SK-N-SH treated with all-trans-retinoic acid at 6 μM for 48 hours (cell line): ENCODE measurements at regions not wholly inside any gene's neighbourhood (a gene's known extent, or its start where the extent isn't known, plus 50 kb on each side); places are given as distances from the start of the nearest gene placed in this dataset.

ENCODE experiments used
- ARNTL ChIP-seq: fragments of 450-650 bp; formaldehyde crosslinking; IDR thresholded peaks from 2 replicates; pipeline ENCODE4 v1.5.0; 2020; ENCODE audit warnings: low read depth, mild to moderate bottlenecking, moderate library complexity, borderline replicate concordance
- GLIS3 ChIP-seq: fragments of 250-450 bp; sonication (Bioruptor Pico); IDR thresholded peaks from 2 replicates; pipeline ENCODE4 v1.5.0; 2020; ENCODE audit warnings: mild to moderate bottlenecking, moderate library complexity
- OSR1 ChIP-seq: fragments of 250-450 bp; sonication (Bioruptor Pico); IDR thresholded peaks from 2 replicates; pipeline ENCODE4 v1.8.0; 2022; ENCODE audit warnings: moderate library complexity, mild to moderate bottlenecking, inconsistent platforms
- RARB ChIP-seq: fragments of 250-450 bp; sonication (Bioruptor Pico); IDR thresholded peaks from 2 replicates; pipeline ENCODE4 v1.8.0; 2021; ENCODE audit warnings: mild to moderate bottlenecking, moderate library complexity
- TCF4 ChIP-seq: fragments of 250-450 bp; sonication (Bioruptor Pico); IDR thresholded peaks from 2 replicates; pipeline ENCODE4 v1.8.0; 2021; ENCODE audit warnings: mild to moderate bottlenecking, moderate library complexity, borderline replicate concordance
- TOX ChIP-seq: fragments of 250-450 bp; sonication (Bioruptor Pico); IDR thresholded peaks from 2 replicates; pipeline ENCODE4 v1.8.0; 2021; ENCODE audit warnings: mild to moderate bottlenecking, moderate library complexity, borderline replicate concordance
- ZFP3 ChIP-seq: fragments of 250-450 bp; sonication (Bioruptor Pico); IDR thresholded peaks from 2 replicates; pipeline ENCODE4 v1.5.0; 2020; ENCODE audit warnings: mild to moderate bottlenecking, moderate library complexity
- ZNF565 ChIP-seq: fragments of 450-650 bp; formaldehyde crosslinking; conservative IDR thresholded peaks from 2 replicates; pipeline ENCODE4 v1.5.0; 2020; ENCODE audit warnings: low read depth, mild to moderate bottlenecking, moderate library complexity
- TF ChIP-seq, protein P1 (sequence below): fragments of 250-450 bp; sonication (Bioruptor Pico); IDR thresholded peaks from 2 replicates; pipeline ENCODE4 v1.8.0; 2020; ENCODE audit warnings: mild to moderate bottlenecking, moderate library complexity, borderline replicate concordance
- TF ChIP-seq, protein P2 (sequence below): fragments of 250-450 bp; sonication (Bioruptor Pico); IDR thresholded peaks from 2 replicates; pipeline ENCODE4 v1.5.1; 2020; ENCODE audit warnings: low read depth, mild to moderate bottlenecking, moderate library complexity
- TF ChIP-seq, protein P3 (sequence below): fragments of 250-450 bp; sonication (Bioruptor Pico); IDR thresholded peaks from 2 replicates; pipeline ENCODE4 v1.8.0; 2021; ENCODE audit warnings: low read depth, mild to moderate bottlenecking, moderate library complexity, borderline replicate concordance

DNA sequence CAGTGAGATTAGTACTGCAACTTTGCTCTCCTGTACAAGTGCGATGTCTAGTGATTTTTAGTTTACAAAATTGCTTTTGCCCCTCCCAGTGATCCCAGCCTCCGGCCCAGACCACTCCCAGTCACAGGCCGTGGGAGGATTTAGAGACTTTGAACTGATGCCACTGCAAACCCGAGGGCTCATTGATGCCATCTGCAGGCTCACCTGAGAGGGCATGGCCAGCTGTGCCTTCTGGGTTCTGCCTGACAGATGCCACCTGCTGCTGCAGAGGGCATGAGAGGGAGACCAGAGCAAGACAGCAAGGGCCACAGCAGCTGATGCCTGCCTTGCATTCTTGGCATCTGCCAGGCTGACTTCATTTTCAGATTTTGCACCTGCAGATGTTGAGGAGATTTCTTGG is 593.8 kb downstream of the CDK5RAP2 start:
- TF ChIP-seq, protein P1, sequence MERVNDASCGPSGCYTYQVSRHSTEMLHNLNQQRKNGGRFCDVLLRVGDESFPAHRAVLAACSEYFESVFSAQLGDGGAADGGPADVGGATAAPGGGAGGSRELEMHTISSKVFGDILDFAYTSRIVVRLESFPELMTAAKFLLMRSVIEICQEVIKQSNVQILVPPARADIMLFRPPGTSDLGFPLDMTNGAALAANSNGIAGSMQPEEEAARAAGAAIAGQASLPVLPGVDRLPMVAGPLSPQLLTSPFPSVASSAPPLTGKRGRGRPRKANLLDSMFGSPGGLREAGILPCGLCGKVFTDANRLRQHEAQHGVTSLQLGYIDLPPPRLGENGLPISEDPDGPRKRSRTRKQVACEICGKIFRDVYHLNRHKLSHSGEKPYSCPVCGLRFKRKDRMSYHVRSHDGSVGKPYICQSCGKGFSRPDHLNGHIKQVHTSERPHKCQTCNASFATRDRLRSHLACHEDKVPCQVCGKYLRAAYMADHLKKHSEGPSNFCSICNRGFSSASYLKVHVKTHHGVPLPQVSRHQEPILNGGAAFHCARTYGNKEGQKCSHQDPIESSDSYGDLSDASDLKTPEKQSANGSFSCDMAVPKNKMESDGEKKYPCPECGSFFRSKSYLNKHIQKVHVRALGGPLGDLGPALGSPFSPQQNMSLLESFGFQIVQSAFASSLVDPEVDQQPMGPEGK (CRISPR knock-in tag): no peak
- no peak for TF ChIP-seq ZFP3 (CRISPR knock-in tag)
- no peak for TF ChIP-seq ARNTL
- TF ChIP-seq TOX (CRISPR knock-in tag): no peak
- TF ChIP-seq ZNF565: no peak
- no peak for TF ChIP-seq RARB
- TF ChIP-seq, protein P2, sequence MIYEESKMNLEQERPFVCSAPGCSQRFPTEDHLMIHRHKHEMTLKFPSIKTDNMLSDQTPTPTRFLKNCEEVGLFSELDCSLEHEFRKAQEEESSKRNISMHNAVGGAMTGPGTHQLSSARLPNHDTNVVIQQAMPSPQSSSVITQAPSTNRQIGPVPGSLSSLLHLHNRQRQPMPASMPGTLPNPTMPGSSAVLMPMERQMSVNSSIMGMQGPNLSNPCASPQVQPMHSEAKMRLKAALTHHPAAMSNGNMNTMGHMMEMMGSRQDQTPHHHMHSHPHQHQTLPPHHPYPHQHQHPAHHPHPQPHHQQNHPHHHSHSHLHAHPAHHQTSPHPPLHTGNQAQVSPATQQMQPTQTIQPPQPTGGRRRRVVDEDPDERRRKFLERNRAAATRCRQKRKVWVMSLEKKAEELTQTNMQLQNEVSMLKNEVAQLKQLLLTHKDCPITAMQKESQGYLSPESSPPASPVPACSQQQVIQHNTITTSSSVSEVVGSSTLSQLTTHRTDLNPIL (CRISPR knock-in tag): no peak
- TF ChIP-seq, protein P3, sequence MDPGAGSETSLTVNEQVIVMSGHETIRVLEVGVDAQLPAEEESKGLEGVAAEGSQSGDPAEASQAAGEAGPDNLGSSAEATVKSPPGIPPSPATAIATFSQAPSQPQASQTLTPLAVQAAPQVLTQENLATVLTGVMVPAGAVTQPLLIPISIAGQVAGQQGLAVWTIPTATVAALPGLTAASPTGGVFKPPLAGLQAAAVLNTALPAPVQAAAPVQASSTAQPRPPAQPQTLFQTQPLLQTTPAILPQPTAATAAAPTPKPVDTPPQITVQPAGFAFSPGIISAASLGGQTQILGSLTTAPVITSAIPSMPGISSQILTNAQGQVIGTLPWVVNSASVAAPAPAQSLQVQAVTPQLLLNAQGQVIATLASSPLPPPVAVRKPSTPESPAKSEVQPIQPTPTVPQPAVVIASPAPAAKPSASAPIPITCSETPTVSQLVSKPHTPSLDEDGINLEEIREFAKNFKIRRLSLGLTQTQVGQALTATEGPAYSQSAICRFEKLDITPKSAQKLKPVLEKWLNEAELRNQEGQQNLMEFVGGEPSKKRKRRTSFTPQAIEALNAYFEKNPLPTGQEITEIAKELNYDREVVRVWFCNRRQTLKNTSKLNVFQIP (CRISPR knock-in tag): no peak
- no peak for TF ChIP-seq OSR1
- no peak for TF ChIP-seq TCF4 (CRISPR knock-in tag)
- TF ChIP-seq GLIS3 (CRISPR knock-in tag): no peak
